Activated CD8-positive, alpha-beta T cell treated with anti-CD3 and anti-CD28 coated beads, Interleukin-2, amount 10 ng/mL, durations not matched to agents 7 days and 5 days (primary cell): ENCODE measurements at regions not wholly inside any gene's neighbourhood (a gene's known extent, or its start where the extent isn't known, plus 50 kb on each side); places are given as distances from the start of the nearest gene placed in this dataset.

Source experiments
- ATAC-seq: fragments of 150-1000 bp; cut with Tn5 transposase; one replicate; pipeline ENCODE4 v1.10.0; 2021; ENCODE audit warnings: moderate library complexity
- CTCF ChIA-PET: fragments of 350-600 bp; sonication (Branson Sonifier 250); formaldehyde crosslinking; loops from one replicate; lab custom pipeline; 2021; ENCODE audit warnings: antibody characterized with exemption; lab: Charles Lee
- POLR2A ChIA-PET: fragments of 350-600 bp; sonication (Branson Sonifier 250); formaldehyde crosslinking; loops from one replicate; lab custom pipeline; 2021; ENCODE audit warnings: antibody characterized with exemption; lab: Charles Lee
- DNase-seq: peaks from one replicate; pipeline ENCODE4 v3.0.0-alpha.2; 2020
- H3K27ac Mint-ChIP-seq: one replicate; pipeline ENCODE4 v1.8.0; 2021; ENCODE audit warnings: mild to moderate bottlenecking, mixed read lengths
- H3K27me3 Mint-ChIP-seq: one replicate; pipeline ENCODE4 v1.8.0; 2021; ENCODE audit warnings: low read depth, mixed read lengths
- H3K36me3 Mint-ChIP-seq: one replicate; pipeline ENCODE4 v1.8.0; 2021; ENCODE audit warnings: low read depth, mixed read lengths
- H3K4me1 Mint-ChIP-seq: one replicate; pipeline ENCODE4 v1.8.0; 2021; ENCODE audit warnings: low read depth, mixed read lengths
- H3K4me3 Mint-ChIP-seq: one replicate; pipeline ENCODE4 v1.8.0; 2021; ENCODE audit warnings: mild to moderate bottlenecking, mixed read lengths
- H3K9me3 Mint-ChIP-seq: one replicate; pipeline ENCODE4 v1.8.0; 2022; ENCODE audit warnings: mixed read lengths; ENCODE audit not compliant: insufficient read depth

GRCh38 chr4:25590171-25590570 lies 65.5 kb upstream of the SLC34A2 start:
- H3K4me1 Mint-ChIP-seq, result no peaks in the 10 kb centered on the region
- ATAC-seq, result no peak
- no peaks in the 10 kb centered on the region for H3K36me3 Mint-ChIP-seq
- no peak overlapping the region for H3K27ac Mint-ChIP-seq
- ChIA-PET CTCF (no interaction called here), POLR2A (no interaction called here)
- DNase-seq, result no peak
- no peaks in the 10 kb centered on the region for H3K27me3 Mint-ChIP-seq
- H3K9me3 Mint-ChIP-seq, result no peaks in the 10 kb centered on the region
- H3K4me3 Mint-ChIP-seq, result no peak overlapping the region

DNA sequence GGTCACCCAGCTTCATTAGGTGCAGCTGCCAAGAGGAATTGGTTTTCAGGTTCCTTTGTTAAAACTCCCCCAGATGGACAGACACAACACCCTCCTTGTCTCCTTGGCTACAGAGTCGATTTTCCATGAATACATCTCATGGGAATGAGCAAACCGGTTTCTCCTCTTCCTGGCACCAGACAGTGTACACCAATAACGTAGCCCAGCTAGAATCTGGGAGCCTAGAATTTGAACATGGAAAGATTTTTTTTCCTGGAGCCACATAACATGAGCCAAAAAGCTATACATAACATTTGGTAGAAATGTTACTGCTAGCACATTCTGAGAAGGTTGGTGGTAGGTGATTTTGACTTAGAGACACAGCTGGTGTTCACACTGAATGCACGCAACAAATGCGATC lies 62.9 kb upstream of the SLC34A2 start:
- H3K4me1 Mint-ChIP-seq, result no peaks in the 10 kb centered on the region
- DNase-seq, result no peak
- H3K9me3 Mint-ChIP-seq, result no peaks in the 10 kb centered on the region
- no peak overlapping the region for H3K4me3 Mint-ChIP-seq
- CTCF ChIA-PET, result no interaction called here
- ATAC-seq, result no peak
- no peaks in the 10 kb centered on the region for H3K36me3 Mint-ChIP-seq
- POLR2A ChIA-PET, result no interaction called here
- no peak overlapping the region for H3K27ac Mint-ChIP-seq
- no peaks in the 10 kb centered on the region for H3K27me3 Mint-ChIP-seq
